ENCODE measurements at regions not wholly inside any gene's neighbourhood (a gene's known extent, or its start where the extent isn't known, plus 50 kb on each side); places are given as distances from the start of the nearest gene placed in this dataset.
A peak's percentile ranks its signal among the peaks of the same experiment; 100 is the strongest.

- DNase-seq (ENCODE audit: low spot score): no peak
Observed at GRCh38 chr2:219772103-219772635, 144.7 kb downstream of the SLC4A3 start.

GRCh38 chr2:219772697-219773096, 145.3 kb downstream of the SLC4A3 start:
- no peak for DNase-seq (ENCODE audit: low spot score)

- DNase-seq (ENCODE audit: low spot score): no peak
Observed at GRCh38 chr2:219775506-219775905, 148.1 kb downstream of the SLC4A3 start.

- DNase-seq (ENCODE audit: low spot score): no peak
Observed at GRCh38 chr2:219777388-219777787, 150.0 kb downstream of the SLC4A3 start.

GRCh38 chr2:219778189-219778588, 150.8 kb downstream of the SLC4A3 start:
- peak; percentile 49 for DNase-seq (ENCODE audit: low spot score)

GRCh38 chr2:219782737-219783348, 155.4 kb downstream of the SLC4A3 start:
- no peak for DNase-seq (ENCODE audit: low spot score)

GRCh38 chr2:219783359-219783975, 156.0 kb downstream of the SLC4A3 start:
- DNase-seq (ENCODE audit: low spot score): no peak

GRCh38 chr2:219784178-219784577, 156.7 kb downstream of the SLC4A3 start:
- DNase-seq (ENCODE audit: low spot score): no peak

- no peak for DNase-seq (ENCODE audit: low spot score)
Observed at GRCh38 chr2:219789476-219789875, 162.0 kb downstream of the SLC4A3 start.

GRCh38 chr2:219792446-219792845, 165.0 kb downstream of the SLC4A3 start:
- no peak for DNase-seq (ENCODE audit: low spot score)

GRCh38 chr2:219798430-219798829, 171.0 kb downstream of the SLC4A3 start:
- no peak for DNase-seq (ENCODE audit: low spot score)

GRCh38 chr2:219803294-219803693, 175.9 kb downstream of the SLC4A3 start:
- no peak for DNase-seq (ENCODE audit: low spot score)

- DNase-seq (ENCODE audit: low spot score): no peak
Observed at GRCh38 chr2:219810895-219811294, 183.5 kb downstream of the SLC4A3 start.

GRCh38 chr2:219812672-219813071, 185.2 kb downstream of the SLC4A3 start:
- no peak for DNase-seq (ENCODE audit: low spot score)

GRCh38 chr2:219820767-219821166, 193.3 kb downstream of the SLC4A3 start:
- DNase-seq (ENCODE audit: low spot score): no peak

GRCh38 chr2:219823574-219823973, 196.1 kb downstream of the SLC4A3 start:
- no peak for DNase-seq (ENCODE audit: low spot score)

GRCh38 chr2:219824996-219825395, 197.6 kb downstream of the SLC4A3 start:
- DNase-seq (ENCODE audit: low spot score): no peak

- DNase-seq (ENCODE audit: low spot score): no peak
Observed at GRCh38 chr2:219828127-219828526, 200.7 kb downstream of the SLC4A3 start.

GRCh38 chr2:219829667-219830352, 202.4 kb downstream of the SLC4A3 start:
- DNase-seq (ENCODE audit: low spot score): no peak

GRCh38 chr2:219830353-219830738, 202.9 kb downstream of the SLC4A3 start:
- DNase-seq (ENCODE audit: low spot score): no peak

GRCh38 chr2:219831957-219832356, 204.5 kb downstream of the SLC4A3 start:
- no peak for DNase-seq (ENCODE audit: low spot score)

GRCh38 chr2:219832904-219833303, 205.5 kb downstream of the SLC4A3 start:
- DNase-seq (ENCODE audit: low spot score): no peak

- DNase-seq (ENCODE audit: low spot score): no peak
Observed at GRCh38 chr2:219835493-219835892, 208.1 kb downstream of the SLC4A3 start.

All from putamen (tissue), 1 donor.